ENCODE measurements at regions not wholly inside any gene's neighbourhood (a gene's known extent, or its start where the extent isn't known, plus 50 kb on each side); places are given as distances from the start of the nearest gene placed in this dataset.

- TF ChIP-seq TAF1 (IDR thresholded peaks at IDR 0.05; ENCODE audit: low read depth, low read length) (no peak), POLR2AphosphoS5 (IDR thresholded peaks at IDR 0.05; ENCODE audit: low read depth, low read length) (no peak), POU2F2 (IDR thresholded peaks at IDR 0.05; ENCODE audit: low read depth, low read length) (no peak), PAX5 (IDR thresholded peaks at IDR 0.05; ENCODE audit: insufficient read depth, low read length, severe bottlenecking) (no peak), POLR2A (IDR thresholded peaks at IDR 0.05; ENCODE audit: low read depth, low read length) (no peak), SPI1 (IDR thresholded peaks at IDR 0.05; ENCODE audit: low read depth, low read length) (no peak)
- FAIRE-seq = no peak
- no peak for DNase-seq (ENCODE audit: insufficient read length, low spot score)
Measured at GRCh38 chr1:30373471-30374399, 349.6 kb downstream of the MATN1 start.

- TF ChIP-seq SPI1 (IDR thresholded peaks at IDR 0.05; ENCODE audit: low read depth, low read length) = no peak
- TF ChIP-seq POLR2A (IDR thresholded peaks at IDR 0.05; ENCODE audit: low read depth, low read length) = no peak
- no peak for TF ChIP-seq PAX5 (IDR thresholded peaks at IDR 0.05; ENCODE audit: insufficient read depth, low read length, severe bottlenecking)
- TF ChIP-seq POLR2AphosphoS5 (IDR thresholded peaks at IDR 0.05; ENCODE audit: low read depth, low read length) = no peak
- TF ChIP-seq POU2F2 (IDR thresholded peaks at IDR 0.05; ENCODE audit: low read depth, low read length) = no peak
- no peak for TF ChIP-seq TAF1 (IDR thresholded peaks at IDR 0.05; ENCODE audit: low read depth, low read length)
- no peak for FAIRE-seq
- DNase-seq (ENCODE audit: insufficient read length, low spot score) = no peak
Measured at GRCh38 chr1:30372792-30373433, 350.5 kb downstream of the MATN1 start.

GRCh38 chr1:30371888-30372791, 351.2 kb downstream of the MATN1 start:
- TF ChIP-seq POLR2AphosphoS5 (IDR thresholded peaks at IDR 0.05; ENCODE audit: low read depth, low read length) = no peak
- TF ChIP-seq POU2F2 (IDR thresholded peaks at IDR 0.05; ENCODE audit: low read depth, low read length) = no peak
- no peak for TF ChIP-seq POLR2A (IDR thresholded peaks at IDR 0.05; ENCODE audit: low read depth, low read length)
- no peak for TF ChIP-seq SPI1 (IDR thresholded peaks at IDR 0.05; ENCODE audit: low read depth, low read length)
- no peak for TF ChIP-seq PAX5 (IDR thresholded peaks at IDR 0.05; ENCODE audit: insufficient read depth, low read length, severe bottlenecking)
- no peak for TF ChIP-seq TAF1 (IDR thresholded peaks at IDR 0.05; ENCODE audit: low read depth, low read length)
- FAIRE-seq = no peak

GRCh38 chr1:30371179-30371788, 352.1 kb downstream of the MATN1 start:
- TF ChIP-seq POU2F2 (IDR thresholded peaks at IDR 0.05; ENCODE audit: low read depth, low read length) (no peak), POLR2AphosphoS5 (IDR thresholded peaks at IDR 0.05; ENCODE audit: low read depth, low read length) (no peak), PAX5 (IDR thresholded peaks at IDR 0.05; ENCODE audit: insufficient read depth, low read length, severe bottlenecking) (no peak), POLR2A (IDR thresholded peaks at IDR 0.05; ENCODE audit: low read depth, low read length) (no peak), TAF1 (IDR thresholded peaks at IDR 0.05; ENCODE audit: low read depth, low read length) (no peak), SPI1 (IDR thresholded peaks at IDR 0.05; ENCODE audit: low read depth, low read length) (no peak)
- no peak for FAIRE-seq
- no peak for DNase-seq (ENCODE audit: insufficient read length, low spot score)

More at GRCh38 chr1:30371888-30372791, 351.2 kb downstream of the MATN1 start:
- no peak for DNase-seq (ENCODE audit: insufficient read length, low spot score)

- TF ChIP-seq PAX5 (IDR thresholded peaks at IDR 0.05; ENCODE audit: insufficient read depth, low read length, severe bottlenecking) (no peak), POLR2AphosphoS5 (IDR thresholded peaks at IDR 0.05; ENCODE audit: low read depth, low read length) (no peak), POLR2A (IDR thresholded peaks at IDR 0.05; ENCODE audit: low read depth, low read length) (no peak), SPI1 (IDR thresholded peaks at IDR 0.05; ENCODE audit: low read depth, low read length) (no peak), TAF1 (IDR thresholded peaks at IDR 0.05; ENCODE audit: low read depth, low read length) (no peak), POU2F2 (IDR thresholded peaks at IDR 0.05; ENCODE audit: low read depth, low read length) (no peak)
- no peak for FAIRE-seq
- DNase-seq (ENCODE audit: insufficient read length, low spot score) = no peak
Measured at GRCh38 chr1:30368651-30369240, 354.6 kb downstream of the MATN1 start.

GRCh38 chr1:30366911-30367310, 356.5 kb downstream of the MATN1 start:
- no peak for TF ChIP-seq SPI1 (IDR thresholded peaks at IDR 0.05; ENCODE audit: low read depth, low read length)
- no peak for TF ChIP-seq PAX5 (IDR thresholded peaks at IDR 0.05; ENCODE audit: insufficient read depth, low read length, severe bottlenecking)
- no peak for TF ChIP-seq POU2F2 (IDR thresholded peaks at IDR 0.05; ENCODE audit: low read depth, low read length)
- TF ChIP-seq TAF1 (IDR thresholded peaks at IDR 0.05; ENCODE audit: low read depth, low read length) = no peak
- no peak for TF ChIP-seq POLR2AphosphoS5 (IDR thresholded peaks at IDR 0.05; ENCODE audit: low read depth, low read length)
- no peak for TF ChIP-seq POLR2A (IDR thresholded peaks at IDR 0.05; ENCODE audit: low read depth, low read length)
- FAIRE-seq (no peak), DNase-seq (ENCODE audit: insufficient read length, low spot score) (no peak)

GRCh38 chr1:30366199-30366598, 357.2 kb downstream of the MATN1 start:
- no peak for DNase-seq (ENCODE audit: insufficient read length, low spot score)
- TF ChIP-seq POLR2A (IDR thresholded peaks at IDR 0.05; ENCODE audit: low read depth, low read length) = no peak
- no peak for TF ChIP-seq TAF1 (IDR thresholded peaks at IDR 0.05; ENCODE audit: low read depth, low read length)
- no peak for TF ChIP-seq POU2F2 (IDR thresholded peaks at IDR 0.05; ENCODE audit: low read depth, low read length)
- no peak for TF ChIP-seq SPI1 (IDR thresholded peaks at IDR 0.05; ENCODE audit: low read depth, low read length)
- no peak for TF ChIP-seq PAX5 (IDR thresholded peaks at IDR 0.05; ENCODE audit: insufficient read depth, low read length, severe bottlenecking)
- no peak for TF ChIP-seq POLR2AphosphoS5 (IDR thresholded peaks at IDR 0.05; ENCODE audit: low read depth, low read length)
- no peak for FAIRE-seq

- no peak for FAIRE-seq
- TF ChIP-seq POLR2AphosphoS5 (IDR thresholded peaks at IDR 0.05; ENCODE audit: low read depth, low read length) (no peak), PAX5 (IDR thresholded peaks at IDR 0.05; ENCODE audit: insufficient read depth, low read length, severe bottlenecking) (no peak), SPI1 (IDR thresholded peaks at IDR 0.05; ENCODE audit: low read depth, low read length) (no peak), POLR2A (IDR thresholded peaks at IDR 0.05; ENCODE audit: low read depth, low read length) (no peak), TAF1 (IDR thresholded peaks at IDR 0.05; ENCODE audit: low read depth, low read length) (no peak), POU2F2 (IDR thresholded peaks at IDR 0.05; ENCODE audit: low read depth, low read length) (no peak)
- no peak for DNase-seq (ENCODE audit: insufficient read length, low spot score)
Measured at GRCh38 chr1:30365596-30365995, 357.8 kb downstream of the MATN1 start.
